Naive thymus-derived CD8-positive, alpha-beta T cell (primary cell): ENCODE measurements at regions not wholly inside any gene's neighbourhood (a gene's known extent, or its start where the extent isn't known, plus 50 kb on each side); places are given as distances from the start of the nearest gene placed in this dataset.
"Not testable (repeated sequence)": the region's sequence is repeated elsewhere in the genome, so short reads cannot be mapped to it uniquely, and the experiment has no call there.

ENCODE experiments used
- ATAC-seq, 2 donors: fragments of 150-1000 bp; cut with Tn5 transposase in 1 of 2; sonication (Bioruptor Pico), chemical (Tn5 transposase) in 1 of 2; 1 replicate in 1 of 2; 2 replicates in 1 of 2; pipeline ENCODE4 v1.10.0; 2021; ENCODE audit warnings: mild to moderate bottlenecking in 2 of 2, moderate library complexity in 2 of 2
- POLR2A ChIA-PET: fragments of 350-600 bp; sonication (Branson Sonifier 250); formaldehyde crosslinking; loops from one replicate; lab custom pipeline; 2021; ENCODE audit warnings: antibody characterized with exemption; lab: Charles Lee
- DNase-seq, 10 donors: peaks; one replicate each; pipeline versions ENCODE4 v3.0.0 to v3.0.0-alpha.2; 2020 to 2022
- H3K27ac Mint-ChIP-seq, 10 donors: one replicate each; pipeline ENCODE4 v1.8.0; 2020 to 2022; ENCODE audit warnings: mild to moderate bottlenecking in 10 of 10, mixed read lengths in 10 of 10, moderate library complexity in 4 of 10, inconsistent platforms in 1 of 10
- H3K27me3 Mint-ChIP-seq, 5 donors: one replicate each; pipeline ENCODE4 v1.8.0; 2021 to 2022; ENCODE audit warnings: mixed read lengths in 5 of 5
- H3K36me3 Mint-ChIP-seq, 3 donors: one replicate each; pipeline ENCODE4 v1.8.0; 2020 to 2022; ENCODE audit warnings: mixed read lengths in 3 of 3, mild to moderate bottlenecking in 2 of 3, inconsistent platforms in 1 of 3
- H3K4me1 Mint-ChIP-seq, 4 donors: one replicate each; pipeline ENCODE4 v1.8.0; 2021 to 2022; ENCODE audit warnings: mixed read lengths in 4 of 4
- H3K4me3 Mint-ChIP-seq, 10 donors: one replicate each; pipeline ENCODE4 v1.8.0; 2020 to 2022; ENCODE audit warnings: mild to moderate bottlenecking in 10 of 10, mixed read lengths in 10 of 10, moderate library complexity in 6 of 10, inconsistent platforms in 1 of 10
- H3K9me3 Mint-ChIP-seq, 9 donors: one replicate each; pipeline ENCODE4 v1.8.0; 2020 to 2022; ENCODE audit warnings: mixed read lengths in 9 of 9, mild to moderate bottlenecking in 3 of 9, inconsistent platforms in 1 of 9, moderate library complexity in 1 of 9

DNA sequence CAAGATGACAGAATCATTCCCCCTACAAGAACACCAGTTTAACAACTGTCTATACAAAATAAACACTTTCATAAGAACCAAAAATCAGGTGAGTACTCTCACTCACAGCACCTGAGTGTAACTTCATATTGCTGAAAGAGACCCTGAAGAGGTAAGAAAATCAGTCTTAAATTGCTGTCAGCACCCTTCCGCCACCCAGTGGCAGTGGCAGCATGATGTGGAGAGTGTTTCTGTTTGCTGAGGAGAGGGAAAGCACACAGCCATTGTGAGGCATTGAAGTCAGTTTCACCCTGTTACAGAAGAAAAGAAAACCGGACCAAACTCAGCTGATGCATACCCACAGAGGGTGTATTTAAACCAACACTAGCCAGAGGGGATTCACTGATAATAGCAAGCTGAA lies 1240.8 kb upstream of the CRIM1 start:
- H3K4me3 Mint-ChIP-seq, result no peak overlapping the region
- H3K27me3 Mint-ChIP-seq, result no peaks in the 10 kb centered on the region
- no peaks in the 10 kb centered on the region for H3K4me1 Mint-ChIP-seq
- no peak for ATAC-seq
- no peaks in the 10 kb centered on the region for H3K36me3 Mint-ChIP-seq
- H3K27ac Mint-ChIP-seq, result no peak overlapping the region
- DNase-seq, result no peak
- POLR2A ChIA-PET, result no interaction called here
- peaks cover 4 to 33% (median 19%) of the 10 kb centered on the region in 9 donors for H3K9me3 Mint-ChIP-seq

DNA sequence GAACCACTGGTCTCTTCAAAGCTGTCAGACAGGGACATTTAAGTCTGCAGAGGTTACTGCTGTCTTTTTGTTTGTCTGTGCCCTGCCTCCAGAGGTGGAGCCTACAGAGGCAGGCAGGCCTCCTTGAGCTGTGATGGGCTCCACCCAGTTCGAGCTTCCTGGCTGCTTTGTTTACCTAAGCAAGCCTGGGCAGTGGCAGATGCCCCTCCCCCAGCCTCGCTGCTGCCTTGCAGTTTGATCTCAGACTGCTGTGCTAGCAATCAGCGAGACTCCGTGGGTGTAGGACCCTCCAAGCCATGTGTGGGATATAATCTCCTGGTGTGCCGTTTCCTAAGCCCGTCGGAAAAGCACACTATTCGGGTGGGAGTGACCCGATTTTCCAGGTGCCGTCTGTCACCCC lies 1243.2 kb upstream of the CRIM1 start:
- H3K36me3 Mint-ChIP-seq, H3K4me1 Mint-ChIP-seq, POLR2A ChIA-PET, H3K27me3 Mint-ChIP-seq, H3K27ac Mint-ChIP-seq, DNase-seq, H3K4me3 Mint-ChIP-seq, ATAC-seq: not testable (repeated sequence)
- H3K9me3 Mint-ChIP-seq, result peaks cover 4 to 27% (median 9%) of the 10 kb centered on the region in 9 donors

DNA sequence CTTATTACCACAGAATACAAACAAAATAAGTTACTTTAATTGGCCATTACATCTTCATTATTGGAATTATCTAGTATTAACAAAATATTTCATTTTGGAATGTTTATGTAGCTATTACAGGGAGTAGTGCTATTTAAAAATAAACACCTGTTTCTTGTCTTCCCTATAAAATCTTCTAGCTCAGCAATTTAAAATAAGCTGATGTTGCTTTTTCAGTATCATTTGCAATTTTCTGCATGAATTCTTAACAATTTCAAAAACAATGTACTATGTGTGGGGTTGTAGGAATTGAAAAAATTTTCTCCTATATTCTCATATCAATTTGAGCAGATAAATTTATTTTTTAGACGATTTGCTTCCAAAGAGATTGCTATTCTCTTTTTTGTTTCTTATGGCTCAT lies 1251.3 kb upstream of the CRIM1 start:
- POLR2A ChIA-PET, result no interaction called here
- no peak overlapping the region for H3K4me3 Mint-ChIP-seq
- no peaks in the 10 kb centered on the region for H3K4me1 Mint-ChIP-seq
- ATAC-seq, result no peak
- H3K27ac Mint-ChIP-seq, result no peak overlapping the region
- H3K9me3 Mint-ChIP-seq, result peaks cover 0 to 12% (median 2%) of the 10 kb centered on the region in 9 donors
- no peaks in the 10 kb centered on the region for H3K27me3 Mint-ChIP-seq
- no peak for DNase-seq
- H3K36me3 Mint-ChIP-seq, result no peaks in the 10 kb centered on the region

DNA sequence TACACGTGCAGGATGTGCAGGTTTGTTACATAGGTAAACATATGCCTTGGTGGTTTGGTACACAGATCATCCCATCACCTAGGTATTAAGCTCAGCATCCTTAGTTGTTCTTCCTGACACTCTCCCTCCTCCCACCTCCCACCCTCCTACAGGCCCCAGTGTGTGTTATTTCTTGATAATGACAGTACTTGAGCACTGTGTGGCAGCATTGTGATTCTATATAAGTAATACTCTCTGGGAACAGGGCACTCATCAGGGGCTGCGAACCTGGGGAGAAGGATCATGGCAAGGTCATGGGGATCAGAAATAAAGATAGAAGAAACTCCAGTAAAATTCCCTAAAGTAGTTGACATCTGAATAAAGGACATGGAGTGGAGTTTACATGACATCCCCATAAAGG lies 1256.2 kb upstream of the CRIM1 start:
- no peaks in the 10 kb centered on the region for H3K4me1 Mint-ChIP-seq
- DNase-seq (no peak), ATAC-seq (no peak)
- no peak overlapping the region for H3K4me3 Mint-ChIP-seq
- POLR2A ChIA-PET, result no interaction called here
- no peaks in the 10 kb centered on the region for H3K36me3 Mint-ChIP-seq
- H3K27ac Mint-ChIP-seq, result no peak overlapping the region
- H3K9me3 Mint-ChIP-seq, result peaks cover 0 to 6% (median 0%) of the 10 kb centered on the region in 9 donors
- no peaks in the 10 kb centered on the region for H3K27me3 Mint-ChIP-seq

DNA sequence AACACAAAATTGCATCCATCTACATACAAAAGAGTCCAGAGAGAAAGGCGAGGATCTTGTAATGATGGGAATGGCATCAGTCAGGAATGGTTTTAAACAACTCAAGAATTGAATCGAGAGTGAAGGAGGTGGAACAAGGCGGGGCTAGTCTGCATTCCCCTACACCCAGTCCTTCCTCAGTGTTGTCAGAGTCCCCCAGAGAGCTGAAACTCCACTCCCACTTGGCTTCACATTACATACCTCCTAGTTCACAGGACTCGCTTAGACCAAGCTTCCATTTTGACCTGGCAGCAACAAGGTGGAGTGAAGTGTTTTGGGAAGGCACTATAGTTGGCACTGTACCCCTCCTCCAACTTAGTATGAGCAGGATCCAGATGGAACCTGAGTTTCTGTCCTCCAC lies 1273.5 kb upstream of the CRIM1 start:
- H3K27ac Mint-ChIP-seq, result no peak overlapping the region
- H3K36me3 Mint-ChIP-seq, result no peaks in the 10 kb centered on the region
- H3K27me3 Mint-ChIP-seq, result no peaks in the 10 kb centered on the region

DNA sequence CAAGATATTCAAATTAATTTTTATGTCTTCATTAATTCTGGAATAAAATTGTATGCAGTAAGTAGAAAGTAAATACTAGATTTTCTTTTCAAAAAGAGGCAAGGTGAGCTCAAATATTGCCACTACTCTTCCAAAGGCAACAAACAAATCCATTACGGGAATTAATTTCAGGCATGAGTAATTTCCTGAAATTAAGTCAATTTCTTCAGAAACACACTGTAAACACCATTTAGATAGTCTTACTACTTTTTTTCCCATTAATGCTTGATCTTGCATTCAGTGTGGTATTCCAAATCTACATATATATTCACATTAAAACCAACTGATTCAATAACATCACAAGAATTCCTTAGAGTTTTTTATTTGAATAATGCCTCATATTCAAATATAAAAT lies 1274.0 kb upstream of the CRIM1 start:
- H3K27ac Mint-ChIP-seq, result no peak overlapping the region
- no peak overlapping the region for H3K4me3 Mint-ChIP-seq
- DNase-seq, result no peak
- ATAC-seq, result no peak
- POLR2A ChIA-PET, result no interaction called here
- no peaks in the 10 kb centered on the region for H3K4me1 Mint-ChIP-seq
- H3K9me3 Mint-ChIP-seq, result peaks cover 0 to 10% (median 5%) of the 10 kb centered on the region in 9 donors
- no peaks in the 10 kb centered on the region for H3K36me3 Mint-ChIP-seq
- H3K27me3 Mint-ChIP-seq, result no peaks in the 10 kb centered on the region

More for the DNA sequence above, 1273.5 kb upstream of the CRIM1 start:
- ATAC-seq (no peak), DNase-seq (no peak)
- POLR2A ChIA-PET, result no interaction called here
- H3K9me3 Mint-ChIP-seq, result peaks cover 0 to 14% (median 4%) of the 10 kb centered on the region in 9 donors
- H3K4me1 Mint-ChIP-seq, result no peaks in the 10 kb centered on the region
- H3K4me3 Mint-ChIP-seq, result no peak overlapping the region

DNA sequence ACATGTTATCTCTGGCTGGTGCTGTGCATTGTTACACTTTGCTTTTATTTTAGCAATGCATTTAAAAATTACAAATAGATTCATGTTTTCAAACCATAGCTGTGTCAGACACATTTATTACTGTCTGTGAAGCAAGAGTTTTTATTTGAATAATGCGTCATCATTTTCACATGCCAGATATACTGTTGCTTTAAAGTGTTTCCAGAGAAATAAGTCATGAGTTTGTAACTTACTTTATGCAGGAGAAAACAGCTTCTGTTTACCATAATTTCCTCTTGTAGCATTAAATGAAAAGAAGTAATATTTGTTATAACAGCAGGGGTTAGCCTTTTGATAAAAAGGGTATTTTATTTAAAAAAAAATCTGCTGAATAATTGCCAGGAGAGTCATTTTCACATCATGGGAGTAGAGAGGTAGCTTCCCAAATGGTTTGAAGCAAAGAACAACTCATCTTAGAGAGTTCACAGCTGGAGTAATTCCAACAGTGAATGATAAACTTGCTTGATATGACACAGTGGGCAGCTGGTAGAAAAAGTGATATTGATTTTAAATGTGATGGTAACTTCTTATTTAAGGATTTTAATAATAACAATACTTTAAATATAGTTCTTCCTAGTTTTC lies 1274.5 kb upstream of the CRIM1 start:
- POLR2A ChIA-PET, result no interaction called here
- H3K4me3 Mint-ChIP-seq, result no peak overlapping the region
- H3K27ac Mint-ChIP-seq, result no peak overlapping the region
- H3K4me1 Mint-ChIP-seq, result no peaks in the 10 kb centered on the region
- peaks cover 0 to 8% (median 5%) of the 10 kb centered on the region in 9 donors for H3K9me3 Mint-ChIP-seq
- no peaks in the 10 kb centered on the region for H3K36me3 Mint-ChIP-seq
- DNase-seq (no peak), ATAC-seq (no peak)
- H3K27me3 Mint-ChIP-seq, result no peaks in the 10 kb centered on the region

DNA sequence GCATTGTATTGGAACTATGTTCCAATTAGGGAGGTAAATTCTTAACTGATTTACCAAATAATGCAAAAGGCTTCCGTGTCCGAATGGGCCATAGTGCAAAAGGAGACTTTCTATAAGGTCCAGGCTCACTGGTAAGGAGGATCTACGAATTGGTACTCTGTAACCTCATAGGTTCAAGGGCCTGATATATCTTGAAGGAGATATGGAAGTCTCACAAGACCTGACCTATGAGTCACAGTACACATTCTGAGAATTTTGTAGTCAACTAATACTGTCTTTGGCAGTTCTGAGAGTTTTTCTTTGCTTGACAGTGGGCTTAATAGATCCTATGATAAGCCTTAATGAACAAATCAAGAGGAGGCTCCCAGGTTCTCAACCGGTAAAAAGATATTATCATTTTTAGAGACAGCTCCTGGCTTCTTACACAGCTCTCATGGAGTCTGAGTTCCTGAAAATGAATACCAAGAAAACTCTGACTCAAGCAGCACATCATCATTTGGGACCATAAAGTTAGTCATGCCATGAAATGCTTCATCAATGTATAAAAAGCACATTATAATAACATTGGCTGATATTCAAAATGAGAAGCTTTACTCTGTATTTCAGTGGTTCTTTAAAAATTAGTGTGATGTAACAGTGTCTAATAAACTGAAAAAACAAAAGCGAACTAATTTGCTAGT lies 1275.2 kb upstream of the CRIM1 start:
- H3K4me1 Mint-ChIP-seq, result no peaks in the 10 kb centered on the region
- H3K36me3 Mint-ChIP-seq, result no peaks in the 10 kb centered on the region
- peaks cover 0 to 8% (median 2%) of the 10 kb centered on the region in 9 donors for H3K9me3 Mint-ChIP-seq
- POLR2A ChIA-PET, result no interaction called here
- no peaks in the 10 kb centered on the region for H3K27me3 Mint-ChIP-seq
- DNase-seq (no peak), ATAC-seq (no peak)
- H3K27ac Mint-ChIP-seq, result no peak overlapping the region
- no peak overlapping the region for H3K4me3 Mint-ChIP-seq

DNA sequence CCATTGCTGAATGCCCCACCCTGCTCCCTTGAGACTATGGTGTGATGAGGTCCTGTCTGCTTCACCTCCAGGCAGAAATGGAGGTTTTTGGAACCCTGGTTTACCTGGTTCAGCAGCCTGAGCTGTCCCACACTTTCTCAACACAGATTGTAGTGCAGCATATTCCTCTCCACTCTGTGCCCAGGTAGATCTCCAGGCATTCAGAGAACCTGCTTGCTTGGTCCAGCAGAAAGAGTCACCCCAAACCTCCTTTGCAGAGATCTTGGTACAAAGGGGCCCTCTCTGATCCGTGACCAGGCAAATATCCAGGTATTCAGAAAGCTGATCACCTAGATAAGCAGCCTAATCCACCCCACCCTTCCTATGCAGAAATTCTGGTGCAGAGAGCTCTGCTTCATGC lies 1288.2 kb upstream of the CRIM1 start:
- H3K27ac Mint-ChIP-seq, result no peak overlapping the region
- peaks cover 0 to 31% (median 14%) of the 10 kb centered on the region in 9 donors for H3K9me3 Mint-ChIP-seq
- H3K4me1 Mint-ChIP-seq, result no peaks in the 10 kb centered on the region
- no peaks in the 10 kb centered on the region for H3K36me3 Mint-ChIP-seq
- no peak for DNase-seq
- POLR2A ChIA-PET, result no interaction called here
- no peaks in the 10 kb centered on the region for H3K27me3 Mint-ChIP-seq
- no peak for ATAC-seq
- H3K4me3 Mint-ChIP-seq, result no peak overlapping the region

DNA sequence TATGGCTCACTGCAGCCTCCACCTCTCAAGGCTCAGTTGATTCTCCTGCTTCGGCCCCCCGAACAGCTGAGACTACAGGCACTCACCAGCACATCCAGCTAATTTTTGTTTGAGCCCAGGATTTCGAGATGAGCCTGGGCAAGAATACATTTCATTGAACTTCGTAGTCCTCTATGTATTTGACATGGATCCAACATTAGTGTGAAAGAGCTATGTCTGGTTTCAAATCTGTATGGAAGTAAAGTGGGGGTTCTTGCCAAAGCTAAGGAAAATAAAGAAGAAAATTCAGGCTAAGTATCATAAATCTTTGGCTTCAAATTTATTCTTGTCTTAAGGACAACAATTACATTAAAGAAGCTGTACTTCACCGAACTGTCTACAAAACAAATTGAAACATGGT lies 1291.7 kb upstream of the CRIM1 start:
- no peak for DNase-seq
- Mint-ChIP-seq H3K9me3 (peaks cover 0 to 17% (median 10%) of the 10 kb centered on the region in 9 donors), H3K27me3 (no peaks in the 10 kb centered on the region), H3K4me1 (no peaks in the 10 kb centered on the region), H3K4me3 (no peak overlapping the region), H3K36me3 (no peaks in the 10 kb centered on the region), H3K27ac (no peak overlapping the region)
- POLR2A ChIA-PET, result no interaction called here
- ATAC-seq, result no peak

DNA sequence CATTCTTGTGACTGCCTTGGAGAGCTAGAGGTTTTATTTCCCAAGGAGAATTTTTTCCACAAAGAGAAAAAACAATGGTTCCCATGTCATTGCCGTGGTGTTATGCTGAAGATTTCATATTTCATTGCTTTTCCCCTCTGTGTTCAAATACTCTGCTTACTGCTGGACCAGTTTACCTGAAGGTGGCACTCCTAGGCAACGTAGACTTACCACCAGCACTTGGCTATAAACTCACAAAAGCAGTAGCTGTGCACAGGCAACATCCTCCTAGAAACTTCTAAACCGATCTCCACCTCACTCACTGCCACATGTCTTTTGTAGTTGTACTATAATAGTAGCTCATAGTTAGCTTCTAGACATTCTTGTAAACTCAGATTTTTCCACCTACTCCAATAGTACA lies 1319.7 kb upstream of the CRIM1 start:
- ATAC-seq (no peak), DNase-seq (no peak)
- Mint-ChIP-seq H3K27ac (no peak overlapping the region), H3K9me3 (peaks cover 0 to 15% (median 9%) of the 10 kb centered on the region in 9 donors), H3K27me3 (no peaks in the 10 kb centered on the region), H3K36me3 (no peaks in the 10 kb centered on the region), H3K4me1 (no peaks in the 10 kb centered on the region), H3K4me3 (no peak overlapping the region)
- POLR2A ChIA-PET, result no interaction called here

DNA sequence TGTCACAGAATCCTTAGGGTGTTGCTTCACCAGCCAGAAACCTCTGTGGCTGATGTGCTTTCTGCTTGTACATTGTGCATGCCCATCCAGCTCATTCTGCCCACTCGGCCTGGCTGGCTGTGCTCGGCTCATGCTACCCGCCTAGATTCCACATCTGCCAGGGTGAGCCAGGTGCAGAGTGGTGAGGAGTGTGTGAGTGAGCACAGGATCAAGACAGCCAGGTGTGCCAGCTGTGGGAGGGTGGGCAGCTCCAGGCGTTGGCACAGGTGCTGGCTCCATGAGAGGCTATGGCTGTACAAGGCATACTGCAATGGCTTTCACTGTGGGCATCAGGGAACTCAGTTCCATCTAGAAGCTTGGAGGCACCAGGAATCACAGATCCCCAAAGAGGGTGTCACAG lies 1321.8 kb upstream of the CRIM1 start:
- Mint-ChIP-seq H3K27me3 (no peaks in the 10 kb centered on the region), H3K4me1 (no peaks in the 10 kb centered on the region), H3K36me3 (no peaks in the 10 kb centered on the region), H3K9me3 (peaks cover 0 to 13% (median 3%) of the 10 kb centered on the region in 9 donors), H3K27ac (no peak overlapping the region), H3K4me3 (no peak overlapping the region)
- POLR2A ChIA-PET, result no interaction called here
- DNase-seq (no peak), ATAC-seq (no peak)

DNA sequence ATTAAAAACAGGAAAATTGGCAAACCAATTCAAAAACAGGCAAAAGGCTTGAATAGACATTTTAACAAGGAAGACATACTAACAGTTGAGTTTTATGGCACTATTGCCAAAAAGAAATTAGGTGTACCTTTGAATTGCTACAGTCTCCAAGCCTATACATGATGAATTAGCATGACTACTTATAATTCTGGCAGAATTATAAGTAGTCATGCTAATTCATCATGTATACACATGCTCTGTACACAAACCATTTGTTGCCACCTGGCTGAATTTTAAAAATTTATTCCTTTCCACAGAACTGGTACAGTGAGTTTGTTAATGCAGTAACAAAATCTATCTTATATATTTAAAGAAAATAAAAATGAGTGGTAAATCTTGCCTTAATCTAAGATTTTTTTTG lies 1332.0 kb upstream of the CRIM1 start:
- ATAC-seq, result no peak
- H3K9me3 Mint-ChIP-seq, result peaks cover 0 to 22% (median 5%) of the 10 kb centered on the region in 9 donors
- H3K36me3 Mint-ChIP-seq, result peaks cover 0 to 3% (median 0%) of the 10 kb centered on the region in 3 donors
- no peaks in the 10 kb centered on the region for H3K4me1 Mint-ChIP-seq
- POLR2A ChIA-PET, result no interaction called here
- DNase-seq, result no peak
- H3K27ac Mint-ChIP-seq, result no peak overlapping the region
- no peak overlapping the region for H3K4me3 Mint-ChIP-seq
- H3K27me3 Mint-ChIP-seq, result no peaks in the 10 kb centered on the region

DNA sequence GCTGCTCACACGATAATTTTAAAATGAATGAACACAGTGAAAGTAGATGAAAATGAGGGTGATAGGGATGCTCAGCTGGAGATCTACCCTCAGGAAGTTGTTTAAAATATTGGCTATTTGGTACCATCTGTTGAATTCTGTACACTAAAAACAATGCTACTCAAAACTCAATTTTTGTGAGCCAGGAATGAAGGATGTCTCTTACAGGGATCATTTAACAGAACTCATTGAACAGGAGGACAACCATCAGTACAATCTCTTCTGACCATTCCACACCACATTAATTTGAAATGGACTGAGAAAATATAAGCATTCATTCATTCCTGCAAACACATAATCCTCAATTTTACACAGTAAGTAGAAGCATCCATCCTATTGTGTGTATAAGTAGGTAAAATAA lies 1355.1 kb upstream of the CRIM1 start:
- Mint-ChIP-seq H3K36me3 (no peaks in the 10 kb centered on the region), H3K9me3 (peaks cover 0 to 14% (median 5%) of the 10 kb centered on the region in 9 donors), H3K4me3 (no peak overlapping the region), H3K27me3 (no peaks in the 10 kb centered on the region), H3K4me1 (no peaks in the 10 kb centered on the region), H3K27ac (no peak overlapping the region)
- DNase-seq, result no peak
- POLR2A ChIA-PET, result no interaction called here
- ATAC-seq, result no peak
